HepG2 (cell line): ENCODE measurements at regions not wholly inside any gene's neighbourhood (a gene's known extent, or its start where the extent isn't known, plus 50 kb on each side); places are given as distances from the start of the nearest gene placed in this dataset.

Experiments used
- ATAC-seq: fragments of 200-7000 bp; cut with Tn5 transposase; 3 replicates; pipeline ENCODE4 v1.9.1; 2020; ENCODE audit warnings: mild to moderate bottlenecking, moderate library complexity
- BruUV-seq: library from RNA; stranded (reverse); fragments of 400-500 nt; replicated peaks from 2 replicates; lab custom pipeline; 2021; lab: Mats Ljungman, UMichigan
- CTCF ChIA-PET: fragments of 300-600 bp; formaldehyde crosslinking; extraction: SDS; loops from one replicate; lab custom pipeline; 2021; ENCODE audit warnings: low total read pairs, inconsistent platforms, low intra/inter-chr PET ratio; lab: Yijun Ruan, JAX
- POLR2A ChIA-PET: fragments of 350-600 bp; sonication (Branson Sonifier 250); formaldehyde crosslinking; loops from one replicate; lab custom pipeline; 2020; ENCODE audit warnings: antibody characterized with exemption, inconsistent platforms; lab: Yijun Ruan, JAX
- DNase-seq: peaks from one replicate; pipeline ENCODE4 v3.0.0-alpha.2; 2015; ENCODE audit warnings: low spot score
- FAIRE-seq: peaks from 3 replicates; lab custom pipeline; 2011; peaks lifted over from hg19 to GRCh38; lab: Jason Lieb, UNC
- H2AFZ ChIP-seq: one replicate; pipeline ENCODE4 v1.6.1; 2011; ENCODE audit warnings: low read length, inconsistent platforms
- H3K27ac ChIP-seq: fragments of 300-600 bp; 3 replicates; pipeline ENCODE4 v1.8.0; 2011; ENCODE audit warnings: mixed run types, mild to moderate bottlenecking, mixed read lengths, low read length, inconsistent platforms; ENCODE audit not compliant: insufficient read depth; ENCODE audit errors: extremely low read length
- H3K27me3 ChIP-seq, 2 experiments: fragments of 200-600 bp in 1 of 2; 2 replicates in 1 of 2; 3 replicates in 1 of 2; pipeline versions ENCODE4 v1.6.0 to v1.8.0; 2011; ENCODE audit warnings: low read length in 2 of 2, mild to moderate bottlenecking in 2 of 2, moderate library complexity in 2 of 2, inconsistent platforms in 1 of 2; ENCODE audit not compliant: insufficient read depth in 2 of 2, control insufficient read depth in 1 of 2
- H3K36me3 ChIP-seq, 2 experiments: fragments of 200-600 bp in 1 of 2; replicated peaks in 1 of 2; 2 replicates in 1 of 2; 3 replicates in 1 of 2; pipeline versions ENCODE4 v1.5.1 to v1.8.0; 2011; ENCODE audit warnings: low read length in 2 of 2, inconsistent platforms in 1 of 2; ENCODE audit not compliant: insufficient read depth in 2 of 2, control insufficient read depth in 1 of 2
- H3K4me1 ChIP-seq: 2 replicates; pipeline ENCODE4 v1.5.1; 2012; ENCODE audit warnings: low read length, inconsistent platforms; ENCODE audit not compliant: insufficient read depth
- H3K4me2 ChIP-seq: 2 replicates; pipeline ENCODE4 v1.6.0; 2011; ENCODE audit warnings: low read depth, low read length, inconsistent platforms
- H3K4me3 ChIP-seq, 3 experiments: fragments of 200-600 bp in 1 of 3; sonication (generic), shearing (Covaris generic) in 1 of 3; replicated peaks in 1 of 3; 2 replicates each; pipeline ENCODE4 v1.5.1; 2011 to 2016; ENCODE audit warnings: low read length in 3 of 3, inconsistent platforms in 2 of 3, low read depth in 2 of 3, mild to moderate bottlenecking in 2 of 3, control low read depth in 1 of 3, mixed read lengths in 1 of 3; ENCODE audit not compliant: insufficient read depth in 1 of 3
- H3K79me2 ChIP-seq: one replicate; pipeline ENCODE4 v1.6.1; 2011; ENCODE audit warnings: low read length, inconsistent platforms; ENCODE audit not compliant: insufficient read depth
- H3K9ac ChIP-seq: 2 replicates; pipeline ENCODE4 v1.6.0; 2011; ENCODE audit warnings: mild to moderate bottlenecking, low read depth, low read length, inconsistent platforms; ENCODE audit not compliant: insufficient read depth
- H3K9me3 ChIP-seq: 2 replicates; pipeline ENCODE4 v1.5.1; 2012; ENCODE audit warnings: mild to moderate bottlenecking, low read length
- H4K20me1 ChIP-seq: 2 replicates; pipeline ENCODE4 v1.6.0; 2011; ENCODE audit warnings: inconsistent platforms, mild to moderate bottlenecking, low read length, moderate library complexity; ENCODE audit not compliant: insufficient read depth
- DZIP1 ChIP-seq: sonication (generic); formaldehyde crosslinking; IDR thresholded peaks from 2 replicates; pipeline ENCODE4 v1.5.0; 2020; ENCODE audit warnings: mild to moderate bottlenecking, missing genetic modification reagents
- ERF ChIP-seq: IDR thresholded peaks from 2 replicates; pipeline ENCODE4 v1.6.1; 2018; ENCODE audit warnings: missing biosample characterization, missing genetic modification reagents
- FOXA1 ChIP-seq, 2 experiments: fragments of 450-650 bp in 1 of 2; sonication (generic) in 1 of 2; formaldehyde crosslinking in 1 of 2; IDR thresholded peaks; 2 replicates each; pipeline versions ENCODE4 v1.4.0 to v1.6.1; 2016 to 2020; ENCODE audit warnings: missing genetic modification reagents in 1 of 2
- IKZF1 ChIP-seq: fragments of 450-650 bp; IDR thresholded peaks from 2 replicates; pipeline ENCODE4 v1.7.1; 2016
- MBNL3 ChIP-seq: fragments of 250-450 bp; sonication (Bioruptor Pico); conservative IDR thresholded peaks from 2 replicates; pipeline ENCODE4 v1.8.0; 2022; ENCODE audit warnings: mild to moderate bottlenecking, inconsistent platforms
- MXD4 ChIP-seq: IDR thresholded peaks from 2 replicates; pipeline ENCODE4 v1.6.1; 2016; ENCODE audit warnings: mild to moderate bottlenecking, missing biosample characterization, missing genetic modification reagents
- RERE ChIP-seq: IDR thresholded peaks from 2 replicates; pipeline ENCODE4 v1.6.1; 2016; ENCODE audit warnings: low read depth, missing genetic modification reagents, missing compliant biosample characterization
- ZBTB38 ChIP-seq: sonication (generic); formaldehyde crosslinking; IDR thresholded peaks from 2 replicates; pipeline ENCODE4 v1.5.1; 2020; ENCODE audit warnings: mild to moderate bottlenecking, missing genetic modification reagents
- ZNF205 ChIP-seq: IDR thresholded peaks from 2 replicates; pipeline ENCODE4 v1.6.1; 2018; ENCODE audit warnings: missing biosample characterization, missing genetic modification reagents
- ZNF296 ChIP-seq: sonication (generic); formaldehyde crosslinking; conservative IDR thresholded peaks from 2 replicates; pipeline ENCODE4 v1.5.0; 2020; ENCODE audit warnings: mild to moderate bottlenecking, missing genetic modification reagents
- ZNF777 ChIP-seq: sonication (generic); formaldehyde crosslinking; IDR thresholded peaks from 2 replicates; pipeline ENCODE4 v1.4.0; 2020; ENCODE audit warnings: missing genetic modification reagents
- ZNF879 ChIP-seq: sonication (generic); formaldehyde crosslinking; IDR thresholded peaks from 2 replicates; pipeline ENCODE4 v1.8.1; 2023; ENCODE audit warnings: missing genetic modification reagents
- WGBS: methylation state at CpG from one replicate; pipeline ENCODE4 v1.1.6; 2017; ENCODE audit warnings: low lambda C conversion rate; 5-methylcytosine and 5-hydroxymethylcytosine counted together
- in situ Hi-C: cut with HindIII; loops from 2 replicates; pipeline ENCODE4 v1.10.0; 2017; ENCODE audit warnings: low pct_unique_long_range_greater_than_20kb; ENCODE audit not compliant: extremely low pct_ligation_motif_present
- intact Hi-C: fragments of 100-400 bp; cut with micrococcal nuclease; formaldehyde crosslinking; loops from one replicate; pipeline ENCODE4 v1.10.0; 2022; ENCODE audit not compliant: unreplicated experiment
- TF ChIP-seq, protein P1 (sequence below): sonication (generic); formaldehyde crosslinking; IDR thresholded peaks from 2 replicates; pipeline ENCODE4 v1.4.0; 2020; ENCODE audit warnings: missing genetic modification reagents, borderline replicate concordance

DNA sequence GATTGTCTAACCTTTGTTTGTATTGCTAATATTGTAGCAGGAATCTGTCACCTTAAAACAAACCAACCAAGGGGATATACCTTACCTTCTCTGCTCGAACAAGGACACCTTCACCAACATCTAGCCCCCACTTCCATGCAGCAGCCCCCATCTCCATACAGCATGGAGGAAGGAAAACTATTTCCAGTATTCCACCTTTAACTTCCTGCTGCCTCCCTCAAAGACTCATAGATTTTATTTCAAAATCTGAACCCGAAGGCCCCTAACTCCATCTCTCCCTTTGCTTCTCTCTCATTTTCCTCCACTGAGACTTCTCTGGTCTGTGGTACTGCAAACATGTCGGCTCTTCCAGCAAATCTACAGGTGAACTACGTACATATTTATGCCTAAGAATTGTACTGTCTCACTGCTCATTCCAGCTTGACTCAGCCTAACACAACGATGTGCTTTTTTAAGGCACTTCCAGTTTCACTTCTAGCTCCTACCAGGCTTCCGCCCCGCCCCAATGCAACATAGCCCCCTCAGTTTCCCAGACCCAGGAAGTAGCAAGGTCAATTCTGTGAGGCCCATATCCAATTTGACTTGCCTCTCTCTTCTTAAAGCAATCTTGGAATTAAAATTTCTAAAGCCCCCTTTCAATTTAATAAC lies 70.7 kb upstream of the RNF38 start:
- BruUV-seq, result TSS peak; percentile 20
- H3K4me2 ChIP-seq, result no peak overlapping the region
- no peak for FAIRE-seq
- H3K4me1 ChIP-seq, result peaks cover 12% of the 10 kb centered on the region
- H2AFZ ChIP-seq, result no peak overlapping the region
- H4K20me1 ChIP-seq, result no peaks in the 10 kb centered on the region
- no peak overlapping the region for H3K27ac ChIP-seq
- no peaks in the 10 kb centered on the region for H3K27me3 ChIP-seq
- ChIA-PET CTCF (no interaction called here), POLR2A (no interaction called here)
- ATAC-seq, result no peak
- H3K4me3 ChIP-seq, result no peak overlapping the region
- WGBS, result 89% methylated on average over 7 of the region's 7 CpGs
- H3K36me3 ChIP-seq, result no peaks in the 10 kb centered on the region
- no peaks in the 10 kb centered on the region for H3K9me3 ChIP-seq
- no peak for DNase-seq
- no peak overlapping the region for H3K9ac ChIP-seq
- peaks cover 14% of the 10 kb centered on the region for H3K79me2 ChIP-seq
- in situ Hi-C loops (no loop called here), intact Hi-C loops (no loop called here)
- TF ChIP-seq ZNF296 (CRISPR knock-in tag) (no peak), ZBTB38 (no peak), ZNF205 (CRISPR knock-in tag) (no peak), ZNF879 (CRISPR knock-in tag) (no peak), MBNL3 (CRISPR knock-in tag) (no peak), ZNF777 (CRISPR knock-in tag) (no peak), MXD4 (CRISPR knock-in tag) (no peak), RERE (CRISPR knock-in tag) (no peak), ERF (CRISPR knock-in tag) (no peak), DZIP1 (CRISPR knock-in tag) (no peak), IKZF1 (no peak), FOXA1 (IDR thresholded peaks at IDR 0.05) (no peak), FOXA1 (CRISPR knock-in tag; IDR thresholded peaks at IDR 0.05) (no peak)
- TF ChIP-seq, protein P1, sequence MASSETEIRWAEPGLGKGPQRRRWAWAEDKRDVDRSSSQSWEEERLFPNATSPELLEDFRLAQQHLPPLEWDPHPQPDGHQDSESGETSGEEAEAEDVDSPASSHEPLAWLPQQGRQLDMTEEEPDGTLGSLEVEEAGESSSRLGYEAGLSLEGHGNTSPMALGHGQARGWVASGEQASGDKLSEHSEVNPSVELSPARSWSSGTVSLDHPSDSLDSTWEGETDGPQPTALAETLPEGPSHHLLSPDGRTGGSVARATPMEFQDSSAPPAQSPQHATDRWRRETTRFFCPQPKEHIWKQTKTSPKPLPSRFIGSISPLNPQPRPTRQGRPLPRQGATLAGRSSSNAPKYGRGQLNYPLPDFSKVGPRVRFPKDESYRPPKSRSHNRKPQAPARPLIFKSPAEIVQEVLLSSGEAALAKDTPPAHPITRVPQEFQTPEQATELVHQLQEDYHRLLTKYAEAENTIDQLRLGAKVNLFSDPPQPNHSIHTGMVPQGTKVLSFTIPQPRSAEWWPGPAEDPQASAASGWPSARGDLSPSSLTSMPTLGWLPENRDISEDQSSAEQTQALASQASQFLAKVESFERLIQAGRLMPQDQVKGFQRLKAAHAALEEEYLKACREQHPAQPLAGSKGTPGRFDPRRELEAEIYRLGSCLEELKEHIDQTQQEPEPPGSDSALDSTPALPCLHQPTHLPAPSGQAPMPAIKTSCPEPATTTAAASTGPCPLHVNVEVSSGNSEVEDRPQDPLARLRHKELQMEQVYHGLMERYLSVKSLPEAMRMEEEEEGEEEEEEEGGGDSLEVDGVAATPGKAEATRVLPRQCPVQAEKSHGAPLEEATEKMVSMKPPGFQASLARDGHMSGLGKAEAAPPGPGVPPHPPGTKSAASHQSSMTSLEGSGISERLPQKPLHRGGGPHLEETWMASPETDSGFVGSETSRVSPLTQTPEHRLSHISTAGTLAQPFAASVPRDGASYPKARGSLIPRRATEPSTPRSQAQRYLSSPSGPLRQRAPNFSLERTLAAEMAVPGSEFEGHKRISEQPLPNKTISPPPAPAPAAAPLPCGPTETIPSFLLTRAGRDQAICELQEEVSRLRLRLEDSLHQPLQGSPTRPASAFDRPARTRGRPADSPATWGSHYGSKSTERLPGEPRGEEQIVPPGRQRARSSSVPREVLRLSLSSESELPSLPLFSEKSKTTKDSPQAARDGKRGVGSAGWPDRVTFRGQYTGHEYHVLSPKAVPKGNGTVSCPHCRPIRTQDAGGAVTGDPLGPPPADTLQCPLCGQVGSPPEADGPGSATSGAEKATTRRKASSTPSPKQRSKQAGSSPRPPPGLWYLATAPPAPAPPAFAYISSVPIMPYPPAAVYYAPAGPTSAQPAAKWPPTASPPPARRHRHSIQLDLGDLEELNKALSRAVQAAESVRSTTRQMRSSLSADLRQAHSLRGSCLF (CRISPR knock-in tag), result no peak
